Esophagus muscularis mucosa (tissue), 4 donors: ENCODE measurements at regions not wholly inside any gene's neighbourhood (a gene's known extent, or its start where the extent isn't known, plus 50 kb on each side); places are given as distances from the start of the nearest gene placed in this dataset.

Experiments
- DNase-seq: peaks from one replicate; pipeline ENCODE4 v3.0.0-alpha.2; 2017; ENCODE audit errors: extremely low spot score
- H3K27ac ChIP-seq, 4 donors: fragments of 200-600 bp; sonication (generic); replicated peaks in 1 of 4; 1 replicate in 3 of 4; 2 replicates in 1 of 4; pipeline ENCODE4 v1.5.1; 2016 to 2019; ENCODE audit warnings: mild to moderate bottlenecking in 1 of 4
- H3K27me3 ChIP-seq, 4 donors: fragments of 200-600 bp; sonication (generic); one replicate each; pipeline versions ENCODE4 v1.5.1 to v1.6.0; 2016 to 2019
- H3K36me3 ChIP-seq, 4 donors: fragments of 200-600 bp; sonication (generic); one replicate each; pipeline ENCODE4 v1.5.1; 2016 to 2019
- H3K4me1 ChIP-seq, 4 donors: fragments of 200-600 bp; sonication (generic); one replicate each; pipeline ENCODE4 v1.5.1; 2016 to 2019
- H3K4me3 ChIP-seq, 4 donors: fragments of 200-600 bp; sonication (generic); 1 replicate in 2 of 4; 2 replicates in 2 of 4; pipeline ENCODE4 v1.5.1; 2016 to 2019; ENCODE audit warnings: mild to moderate bottlenecking in 4 of 4, moderate library complexity in 1 of 4
- H3K9me3 ChIP-seq, 4 donors: fragments of 200-600 bp; sonication (generic); 1 replicate in 3 of 4; 2 replicates in 1 of 4; pipeline ENCODE4 v1.5.1; 2016 to 2019
- EP300 ChIP-seq: sonication (generic); formaldehyde crosslinking; IDR thresholded peaks from one replicate; pipeline ENCODE4 v1.6.1; 2017; ENCODE audit warnings: antibody characterized with exemption
- POLR2A ChIP-seq: fragments of 450-650 bp; IDR thresholded peaks from one replicate; pipeline ENCODE4 v1.6.1; 2017; ENCODE audit warnings: antibody characterized with exemption, moderate library complexity, mild to moderate bottlenecking, low read depth
- POLR2AphosphoS5 ChIP-seq, 2 donors: sonication (generic); formaldehyde crosslinking; IDR thresholded peaks; one replicate each; pipeline ENCODE4 v1.6.1; 2017; ENCODE audit warnings: antibody characterized with exemption in 2 of 2
- WGBS: methylation state at CpG from one replicate; pipeline ENCODE4 v1.1.5; 2018; 5-methylcytosine and 5-hydroxymethylcytosine counted together
- intact Hi-C: fragments of 100-400 bp; cut with DNase I; formaldehyde crosslinking; loops from one replicate; pipeline ENCODE4 v1.15.1; 2023
- TF ChIP-seq, protein P1 (sequence below), 3 experiments: fragments of 200-600 bp in 2 of 3; fragments of 450-650 bp in 1 of 3; sonication (generic) in 2 of 3; IDR thresholded peaks; one replicate each; pipeline ENCODE4 v1.5.1; 2017 to 2019; ENCODE audit warnings: antibody characterized with exemption in 3 of 3, mild to moderate bottlenecking in 2 of 3, moderate library complexity in 1 of 3

DNA sequence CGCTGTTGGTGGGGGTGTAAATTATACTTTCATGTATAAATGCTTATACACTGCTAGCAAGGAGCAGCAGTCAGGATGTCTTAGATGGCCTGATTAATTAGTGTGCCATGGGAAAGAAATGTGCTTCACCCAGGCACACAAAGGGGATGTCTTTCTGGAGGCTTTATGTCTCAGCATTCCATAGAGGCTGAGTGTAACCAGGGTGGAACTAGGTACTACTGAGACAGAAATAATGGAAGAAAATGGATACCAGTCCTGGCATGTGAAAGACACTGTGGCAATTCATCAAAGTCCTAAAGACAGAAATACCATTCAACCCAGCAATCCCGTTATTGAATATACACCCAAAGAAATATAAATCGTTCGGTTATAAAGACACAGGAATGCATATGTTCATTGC, 52.5 kb downstream of the PF4 start:
- TF ChIP-seq EP300 (no peak), POLR2AphosphoS5 (IDR thresholded peaks at IDR 0.05) (no peak), POLR2A (no peak)
- TF ChIP-seq, protein P1, sequence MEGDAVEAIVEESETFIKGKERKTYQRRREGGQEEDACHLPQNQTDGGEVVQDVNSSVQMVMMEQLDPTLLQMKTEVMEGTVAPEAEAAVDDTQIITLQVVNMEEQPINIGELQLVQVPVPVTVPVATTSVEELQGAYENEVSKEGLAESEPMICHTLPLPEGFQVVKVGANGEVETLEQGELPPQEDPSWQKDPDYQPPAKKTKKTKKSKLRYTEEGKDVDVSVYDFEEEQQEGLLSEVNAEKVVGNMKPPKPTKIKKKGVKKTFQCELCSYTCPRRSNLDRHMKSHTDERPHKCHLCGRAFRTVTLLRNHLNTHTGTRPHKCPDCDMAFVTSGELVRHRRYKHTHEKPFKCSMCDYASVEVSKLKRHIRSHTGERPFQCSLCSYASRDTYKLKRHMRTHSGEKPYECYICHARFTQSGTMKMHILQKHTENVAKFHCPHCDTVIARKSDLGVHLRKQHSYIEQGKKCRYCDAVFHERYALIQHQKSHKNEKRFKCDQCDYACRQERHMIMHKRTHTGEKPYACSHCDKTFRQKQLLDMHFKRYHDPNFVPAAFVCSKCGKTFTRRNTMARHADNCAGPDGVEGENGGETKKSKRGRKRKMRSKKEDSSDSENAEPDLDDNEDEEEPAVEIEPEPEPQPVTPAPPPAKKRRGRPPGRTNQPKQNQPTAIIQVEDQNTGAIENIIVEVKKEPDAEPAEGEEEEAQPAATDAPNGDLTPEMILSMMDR (IDR thresholded peaks at IDR 0.05), result no peak
- Histone ChIP-seq H3K4me3 (no peak overlapping the region), H3K27ac (no peak overlapping the region), H3K27me3 (no peaks in the 10 kb centered on the region), H3K36me3 (no peaks in the 10 kb centered on the region), H3K4me1 (no peaks in the 10 kb centered on the region), H3K9me3 (no peaks in the 10 kb centered on the region)
- intact Hi-C loops, result loop anchor here (10.0 kb wide), 1 partner anchor 264 kb away; no protein-coding TSS in a partner anchor
- DNase-seq, result no peak
- WGBS, result 92% methylated on average over 4 of the region's 4 CpGs

DNA sequence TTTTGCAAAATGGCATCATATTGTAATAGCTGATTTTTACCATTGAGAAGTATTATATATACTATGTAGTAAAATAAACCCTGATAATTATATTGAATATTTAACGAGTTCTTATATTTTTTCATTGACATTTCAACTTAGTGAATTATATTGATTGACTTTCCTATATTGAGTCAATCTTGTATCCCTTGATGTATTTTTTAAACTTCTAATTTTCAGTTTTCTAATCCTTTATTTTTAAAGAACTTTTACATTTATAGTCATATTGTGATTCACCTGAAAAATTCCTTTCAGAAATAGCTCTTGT, 54.4 kb downstream of the CXCL1 start:
- H3K27me3 ChIP-seq, result no peaks in the 10 kb centered on the region
- TF ChIP-seq POLR2A, result no peak
- TF ChIP-seq POLR2AphosphoS5 (IDR thresholded peaks at IDR 0.05), result no peak
- intact Hi-C loops, result loop anchor here (10.0 kb wide), 1 partner anchor 259 kb away; no protein-coding TSS in a partner anchor
- 80% methylated on average over 1 of the region's 1 CpG for WGBS
- no peak overlapping the region for H3K4me3 ChIP-seq
- no peak for DNase-seq
- H3K9me3 ChIP-seq, result no peaks in the 10 kb centered on the region
- no peaks in the 10 kb centered on the region for H3K36me3 ChIP-seq
- no peak overlapping the region for H3K27ac ChIP-seq
- no peaks in the 10 kb centered on the region for H3K4me1 ChIP-seq

DNA sequence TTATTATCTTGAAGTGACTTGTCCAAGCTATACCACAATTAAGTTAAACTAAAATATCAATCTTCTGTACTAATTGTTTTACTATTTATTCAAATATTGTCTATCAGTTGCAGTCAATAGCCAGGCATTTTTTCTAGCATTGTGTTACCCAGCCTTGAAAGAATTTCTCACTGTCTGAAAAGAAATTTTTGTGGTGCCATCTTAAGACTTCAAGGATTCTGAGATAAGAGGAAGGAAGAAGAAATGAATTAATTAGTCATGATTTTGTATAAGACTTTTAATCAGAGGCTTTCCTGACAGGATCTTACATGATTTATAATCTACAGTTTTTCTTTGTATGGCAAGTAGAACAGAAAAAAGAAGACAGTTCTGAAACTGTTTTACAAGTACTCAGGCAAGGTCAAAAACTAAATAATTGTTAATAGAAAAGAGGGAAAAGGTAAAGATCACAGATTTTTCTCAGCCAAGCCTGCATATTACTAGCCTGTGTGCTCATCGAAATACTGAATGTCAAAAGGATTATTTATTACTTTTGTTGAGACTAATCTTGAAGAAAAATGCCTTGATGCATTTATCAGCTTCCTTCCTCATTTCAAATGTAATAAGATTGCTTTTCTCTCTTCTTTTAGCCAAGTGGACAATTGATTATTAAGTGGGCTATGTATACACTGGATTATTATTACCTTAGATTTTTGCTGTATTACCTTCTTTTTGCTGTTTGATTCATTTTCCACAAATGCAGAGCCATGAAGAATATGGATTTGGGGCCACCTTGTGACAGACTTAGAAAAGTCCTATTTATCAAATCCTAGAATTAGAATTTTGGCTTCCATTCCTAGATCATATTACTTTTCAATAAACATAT, 53.8 kb downstream of the CXCL1 start:
- Histone ChIP-seq H3K27me3 (no peaks in the 10 kb centered on the region), H3K27ac (no peak overlapping the region), H3K4me1 (no peaks in the 10 kb centered on the region), H3K9me3 (no peaks in the 10 kb centered on the region), H3K4me3 (no peak overlapping the region), H3K36me3 (no peaks in the 10 kb centered on the region)
- TF ChIP-seq POLR2AphosphoS5 (IDR thresholded peaks at IDR 0.05), result no peak
- TF ChIP-seq, protein P1 (IDR thresholded peaks at IDR 0.05), result peak in 2 of 3 experiments; percentile 16 to 29
- intact Hi-C loops, result loop anchor here (10.0 kb wide), 1 partner anchor 258 kb away; no protein-coding TSS in a partner anchor
- DNase-seq, result no peak
- WGBS, result 52% methylated on average over 1 of the region's 1 CpG

DNA sequence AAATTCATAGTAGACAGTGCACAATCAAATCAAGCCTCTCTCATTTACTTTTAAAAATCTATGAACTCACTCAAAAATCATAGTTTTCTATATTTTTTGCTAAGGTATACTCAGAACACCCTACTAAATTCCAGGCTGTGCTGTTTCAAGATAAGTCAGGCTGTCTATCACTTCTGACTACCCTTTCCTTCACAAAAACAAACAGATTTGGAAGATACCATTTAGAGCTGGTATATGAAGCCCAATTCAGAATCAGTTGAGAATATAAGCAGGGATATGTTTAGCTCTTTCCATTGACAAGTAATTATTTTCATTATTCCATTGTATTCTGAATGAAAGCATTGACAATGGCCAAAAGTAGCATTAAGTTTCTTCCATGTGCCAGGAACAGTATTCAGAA, 53.1 kb downstream of the CXCL1 start:
- H3K27me3 ChIP-seq, result no peaks in the 10 kb centered on the region
- DNase-seq, result no peak
- H3K9me3 ChIP-seq, result no peaks in the 10 kb centered on the region
- TF ChIP-seq EP300 (no peak), POLR2A (no peak), POLR2AphosphoS5 (IDR thresholded peaks at IDR 0.05) (no peak)
- intact Hi-C loops, result loop anchor here (10.0 kb wide), 1 partner anchor 258 kb away; no protein-coding TSS in a partner anchor
- no peak overlapping the region for H3K4me3 ChIP-seq
- H3K4me1 ChIP-seq, result no peaks in the 10 kb centered on the region
- no peak overlapping the region for H3K27ac ChIP-seq
- H3K36me3 ChIP-seq, result no peaks in the 10 kb centered on the region
